Cardiac muscle cell (in vitro differentiated cells and primary cell): ENCODE measurements at regions not wholly inside any gene's neighbourhood (a gene's known extent, or its start where the extent isn't known, plus 50 kb on each side); places are given as distances from the start of the nearest gene placed in this dataset.

Source experiments
- DNase-seq, 2 donors: peaks; one replicate each; pipeline versions ENCODE4 v3.0.0 to v3.0.0-alpha.2; 2010 to 2017; ENCODE audit warnings: low read depth in 1 of 2, low spot score in 1 of 2
- H3K27ac ChIP-seq: fragments of 200-600 bp; sonication (generic); 2 replicates; pipeline ENCODE4 v1.5.1; 2016
- H3K27me3 ChIP-seq: fragments of 200-600 bp; sonication (generic); 2 replicates; pipeline ENCODE4 v1.6.0; 2016; ENCODE audit warnings: control low read depth
- H3K36me3 ChIP-seq: fragments of 200-600 bp; sonication (generic); 2 replicates; pipeline ENCODE4 v1.5.1; 2016; ENCODE audit warnings: control low read depth
- H3K4me1 ChIP-seq: fragments of 200-600 bp; sonication (generic); 2 replicates; pipeline ENCODE4 v1.8.1; 2017; ENCODE audit warnings: low read depth, mild to moderate bottlenecking, mixed run types
- H3K4me3 ChIP-seq: fragments of 200-600 bp; sonication (generic); 2 replicates; pipeline ENCODE4 v1.5.1; 2016; ENCODE audit warnings: mild to moderate bottlenecking
- H3K9me3 ChIP-seq: fragments of 200-600 bp; sonication (generic); 2 replicates; pipeline ENCODE4 v1.5.1; 2017; ENCODE audit warnings: low read depth, mild to moderate bottlenecking, control low read depth
- CTCF ChIP-seq: IDR thresholded peaks from 2 replicates; pipeline ENCODE4 v1.5.1; 2012; ENCODE audit warnings: low read depth, mild to moderate bottlenecking, low read length

- Histone ChIP-seq H3K36me3 (no peaks in the 10 kb centered on the region), H3K27me3 (no peaks in the 10 kb centered on the region), H3K27ac (no peak overlapping the region), H3K4me3 (no peak overlapping the region), H3K9me3 (no peaks in the 10 kb centered on the region), H3K4me1 (no peaks in the 10 kb centered on the region)
- peak in 1 of 2 donors; percentile 98 for DNase-seq
- no peak for TF ChIP-seq CTCF
Measured at GRCh38 chr9:31137176-31138160, 1247.0 kb upstream of the ACO1 start.

DNA sequence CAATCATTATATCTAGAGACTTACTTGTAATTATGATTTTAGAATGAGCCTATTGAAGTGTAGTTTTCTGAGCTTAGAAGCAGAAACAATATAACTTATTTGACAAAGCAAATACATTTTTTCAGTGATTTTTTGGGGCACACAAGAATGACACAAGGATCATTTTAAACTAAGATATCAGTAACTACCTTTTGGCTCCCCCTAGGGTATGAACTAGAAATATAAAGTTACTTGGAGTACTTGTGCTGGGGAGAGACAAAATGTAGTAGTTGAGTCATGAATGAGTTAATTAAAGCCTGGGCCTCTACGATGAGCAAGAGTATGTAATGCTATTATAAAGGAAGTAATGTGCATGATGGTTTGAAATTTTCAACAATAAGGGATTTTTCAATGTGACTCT, 1244.1 kb upstream of the ACO1 start:
- peak; percentile 51 for TF ChIP-seq CTCF
- Histone ChIP-seq H3K4me1 (no peaks in the 10 kb centered on the region), H3K36me3 (no peaks in the 10 kb centered on the region), H3K27me3 (no peaks in the 10 kb centered on the region), H3K4me3 (no peak overlapping the region), H3K9me3 (no peaks in the 10 kb centered on the region), H3K27ac (no peak overlapping the region)
- DNase-seq = peak; percentile 22 to 59

DNA sequence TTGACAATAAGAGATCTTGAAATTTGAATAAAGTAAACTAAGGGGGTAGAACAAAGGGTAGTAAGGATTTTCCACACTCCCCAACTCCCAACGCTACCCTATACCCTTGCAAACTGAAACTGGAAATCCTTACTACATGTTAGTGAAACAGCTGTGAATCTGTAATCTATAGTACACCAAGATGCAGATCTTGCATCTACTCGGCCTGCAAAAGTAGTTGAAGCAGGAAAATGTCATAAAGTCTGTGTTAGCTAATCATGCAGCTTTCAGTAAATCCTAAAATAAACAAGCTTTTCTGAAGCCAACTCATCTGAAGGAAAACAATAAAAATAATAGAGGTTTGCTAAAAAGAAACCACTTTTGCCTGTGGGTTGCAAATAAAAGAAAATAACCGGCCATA, 1242.0 kb upstream of the ACO1 start:
- no peaks in the 10 kb centered on the region for H3K4me1 ChIP-seq
- no peak for DNase-seq
- no peak overlapping the region for H3K4me3 ChIP-seq
- H3K27ac ChIP-seq = no peak overlapping the region
- no peaks in the 10 kb centered on the region for H3K9me3 ChIP-seq
- H3K36me3 ChIP-seq = no peaks in the 10 kb centered on the region
- H3K27me3 ChIP-seq = no peaks in the 10 kb centered on the region
- no peak for TF ChIP-seq CTCF

GRCh38 chr9:31144614-31145013, 1239.8 kb upstream of the ACO1 start:
- TF ChIP-seq CTCF = no peak
- Histone ChIP-seq H3K4me3 (no peak overlapping the region), H3K27ac (no peak overlapping the region), H3K4me1 (no peaks in the 10 kb centered on the region), H3K36me3 (no peaks in the 10 kb centered on the region), H3K9me3 (no peaks in the 10 kb centered on the region), H3K27me3 (no peaks in the 10 kb centered on the region)
- DNase-seq = no peak

GRCh38 chr9:31146485-31147166, 1237.8 kb upstream of the ACO1 start:
- TF ChIP-seq CTCF = no peak
- Histone ChIP-seq H3K4me1 (no peaks in the 10 kb centered on the region), H3K4me3 (no peak overlapping the region), H3K36me3 (no peaks in the 10 kb centered on the region), H3K9me3 (no peaks in the 10 kb centered on the region), H3K27ac (no peak overlapping the region), H3K27me3 (no peaks in the 10 kb centered on the region)
- no peak for DNase-seq
